ENCODE measurements at regions not wholly inside any gene's neighbourhood (a gene's known extent, or its start where the extent isn't known, plus 50 kb on each side); places are given as distances from the start of the nearest gene placed in this dataset.

GRCh38 chr1:56171670-56172069 is 407.7 kb downstream of the PLPP3 start:
- no peaks in the 10 kb centered on the region for H3K36me3 ChIP-seq (ENCODE audit: control insufficient read depth, insufficient read depth, low read length)
- Mint-ChIP-seq H3K4me1 (no peaks in the 10 kb centered on the region), H3K27ac (no peak overlapping the region), H3K36me3 (no peaks in the 10 kb centered on the region), H3K4me3 (no peak overlapping the region), H3K9me3 (peaks cover 4 to 5% of the 10 kb centered on the region in 2 donors), H3K27me3 (ENCODE audit: low read depth in 2 of 2) (peaks cover 12 to 17% of the 10 kb centered on the region in 2 donors)
- H3K27ac ChIP-seq (ENCODE audit: low read length), result no peak overlapping the region
- no peak overlapping the region for H3K4me3 ChIP-seq (ENCODE audit: low read length)
- DNase-seq, result no peak
- no peak for ATAC-seq
- H3K9me3 ChIP-seq (ENCODE audit: control insufficient read depth, insufficient read depth, low read length), result no peaks in the 10 kb centered on the region
- no peaks in the 10 kb centered on the region for H3K4me1 ChIP-seq (ENCODE audit: control insufficient read depth, insufficient read depth, low read length)
- WGBS (ENCODE audit: insufficient coverage), result 95% methylated on average over 1 of the region's 1 CpG
- intact Hi-C loops (cut with micrococcal nuclease), result no loop called here
- TF ChIP-seq CTCF (IDR thresholded peaks at IDR 0.05), result no peak
- H3K27me3 ChIP-seq (ENCODE audit: control insufficient read depth, insufficient read depth, low read length), result no peaks in the 10 kb centered on the region

- Histone ChIP-seq H3K27ac (ENCODE audit: low read length) (no peak overlapping the region), H3K4me3 (ENCODE audit: low read length) (no peak overlapping the region), H3K4me1 (ENCODE audit: control insufficient read depth, insufficient read depth, low read length) (no peaks in the 10 kb centered on the region), H3K27me3 (ENCODE audit: control insufficient read depth, insufficient read depth, low read length) (no peaks in the 10 kb centered on the region), H3K9me3 (ENCODE audit: control insufficient read depth, insufficient read depth, low read length) (peaks cover 3% of the 10 kb centered on the region), H3K36me3 (ENCODE audit: control insufficient read depth, insufficient read depth, low read length) (no peaks in the 10 kb centered on the region)
- intact Hi-C loops (cut with micrococcal nuclease), result no loop called here
- WGBS (ENCODE audit: insufficient coverage), result 80% methylated on average over 4 of the region's 4 CpGs
- no peaks in the 10 kb centered on the region for H3K36me3 Mint-ChIP-seq
- H3K27ac Mint-ChIP-seq, result no peak overlapping the region
- ATAC-seq (no peak), DNase-seq (no peak)
- H3K27me3 Mint-ChIP-seq (ENCODE audit: low read depth in 2 of 2), result peaks cover 15 to 17% of the 10 kb centered on the region in 2 donors
- H3K9me3 Mint-ChIP-seq, result peaks cover 7 to 8% of the 10 kb centered on the region in 2 donors
- no peak overlapping the region for H3K4me3 Mint-ChIP-seq
- no peak for TF ChIP-seq CTCF (IDR thresholded peaks at IDR 0.05)
- no peaks in the 10 kb centered on the region for H3K4me1 Mint-ChIP-seq
These were observed 408.5 kb downstream of the PLPP3 start for GRCh38 chr1:56170784-56171320.

- H3K27me3 ChIP-seq (ENCODE audit: control insufficient read depth, insufficient read depth, low read length), result no peaks in the 10 kb centered on the region
- no peaks in the 10 kb centered on the region for H3K4me1 ChIP-seq (ENCODE audit: control insufficient read depth, insufficient read depth, low read length)
- no peaks in the 10 kb centered on the region for H3K36me3 Mint-ChIP-seq
- H3K4me1 Mint-ChIP-seq, result no peaks in the 10 kb centered on the region
- H3K27ac ChIP-seq (ENCODE audit: low read length), result no peak overlapping the region
- H3K4me3 Mint-ChIP-seq, result no peak overlapping the region
- ATAC-seq, result no peak
- intact Hi-C loops (cut with micrococcal nuclease), result no loop called here
- TF ChIP-seq CTCF (IDR thresholded peaks at IDR 0.05), result no peak
- no peak for DNase-seq
- no CpG with 5 or more reads among the region's 1 CpG for WGBS (ENCODE audit: insufficient coverage)
- peaks cover 10 to 11% of the 10 kb centered on the region in 2 donors for H3K27me3 Mint-ChIP-seq (ENCODE audit: low read depth in 2 of 2)
- H3K36me3 ChIP-seq (ENCODE audit: control insufficient read depth, insufficient read depth, low read length), result no peaks in the 10 kb centered on the region
- H3K27ac Mint-ChIP-seq, result no peak overlapping the region
- peaks cover 4% of the 10 kb centered on the region for H3K9me3 ChIP-seq (ENCODE audit: control insufficient read depth, insufficient read depth, low read length)
- no peak overlapping the region for H3K4me3 ChIP-seq (ENCODE audit: low read length)
- peaks cover 7 to 8% of the 10 kb centered on the region in 2 donors for H3K9me3 Mint-ChIP-seq
These were observed 409.5 kb downstream of the PLPP3 start for GRCh38 chr1:56169856-56170255.

GRCh38 chr1:56168176-56168575 is 411.2 kb downstream of the PLPP3 start:
- no peak overlapping the region for H3K27ac ChIP-seq (ENCODE audit: low read length)
- H3K27me3 ChIP-seq (ENCODE audit: control insufficient read depth, insufficient read depth, low read length), result no peaks in the 10 kb centered on the region
- no peak for ATAC-seq
- peaks cover 0 to 7% of the 10 kb centered on the region in 2 donors for H3K27me3 Mint-ChIP-seq (ENCODE audit: low read depth in 2 of 2)
- intact Hi-C loops (cut with micrococcal nuclease), result no loop called here
- DNase-seq, result no peak
- TF ChIP-seq CTCF (IDR thresholded peaks at IDR 0.05), result no peak
- H3K27ac Mint-ChIP-seq, result no peak overlapping the region
- peaks cover 4 to 8% of the 10 kb centered on the region in 2 donors for H3K9me3 Mint-ChIP-seq
- no peaks in the 10 kb centered on the region for H3K4me1 Mint-ChIP-seq
- WGBS (ENCODE audit: insufficient coverage), result 88% methylated on average over 2 of the region's 2 CpGs
- no peak overlapping the region for H3K4me3 Mint-ChIP-seq
- H3K36me3 ChIP-seq (ENCODE audit: control insufficient read depth, insufficient read depth, low read length), result no peaks in the 10 kb centered on the region
- no peak overlapping the region for H3K4me3 ChIP-seq (ENCODE audit: low read length)
- no peaks in the 10 kb centered on the region for H3K36me3 Mint-ChIP-seq
- H3K9me3 ChIP-seq (ENCODE audit: control insufficient read depth, insufficient read depth, low read length), result peaks cover 4% of the 10 kb centered on the region
- no peaks in the 10 kb centered on the region for H3K4me1 ChIP-seq (ENCODE audit: control insufficient read depth, insufficient read depth, low read length)
